GM20000 (cell line): ENCODE measurements at regions not wholly inside any gene's neighbourhood (a gene's known extent, or its start where the extent isn't known, plus 50 kb on each side); places are given as distances from the start of the nearest gene placed in this dataset.

Experiments
- DNase-seq: peaks from one replicate; pipeline ENCODE4 v3.0.0; 2012; ENCODE audit warnings: low spot score
- TF ChIP-seq, protein P1 (sequence below): IDR thresholded peaks from 2 replicates; pipeline ENCODE4 v1.5.1; 2012; ENCODE audit warnings: mild to moderate bottlenecking, control low read depth; ENCODE audit errors: extremely low read depth, missing control alignments

DNA sequence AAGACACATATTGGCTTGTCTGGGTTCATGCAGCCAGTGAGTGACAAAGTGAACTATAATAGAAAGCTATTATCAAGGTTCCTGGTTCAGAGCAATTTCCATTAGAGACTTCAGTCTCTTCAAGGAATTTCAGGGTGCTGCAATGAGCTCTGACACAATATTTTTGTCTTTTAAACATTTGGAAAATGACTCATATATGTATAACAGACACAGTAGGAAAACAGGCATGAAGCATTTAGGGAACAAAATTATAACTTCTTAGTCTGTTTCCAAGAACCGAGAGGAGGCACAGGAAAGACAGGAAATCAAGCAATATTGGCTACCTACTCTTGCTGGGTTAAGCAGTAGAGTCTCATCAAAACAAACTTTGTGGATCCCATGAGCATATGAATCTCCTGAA lies 170.4 kb downstream of the PTPRC start:
- TF ChIP-seq, protein P1, sequence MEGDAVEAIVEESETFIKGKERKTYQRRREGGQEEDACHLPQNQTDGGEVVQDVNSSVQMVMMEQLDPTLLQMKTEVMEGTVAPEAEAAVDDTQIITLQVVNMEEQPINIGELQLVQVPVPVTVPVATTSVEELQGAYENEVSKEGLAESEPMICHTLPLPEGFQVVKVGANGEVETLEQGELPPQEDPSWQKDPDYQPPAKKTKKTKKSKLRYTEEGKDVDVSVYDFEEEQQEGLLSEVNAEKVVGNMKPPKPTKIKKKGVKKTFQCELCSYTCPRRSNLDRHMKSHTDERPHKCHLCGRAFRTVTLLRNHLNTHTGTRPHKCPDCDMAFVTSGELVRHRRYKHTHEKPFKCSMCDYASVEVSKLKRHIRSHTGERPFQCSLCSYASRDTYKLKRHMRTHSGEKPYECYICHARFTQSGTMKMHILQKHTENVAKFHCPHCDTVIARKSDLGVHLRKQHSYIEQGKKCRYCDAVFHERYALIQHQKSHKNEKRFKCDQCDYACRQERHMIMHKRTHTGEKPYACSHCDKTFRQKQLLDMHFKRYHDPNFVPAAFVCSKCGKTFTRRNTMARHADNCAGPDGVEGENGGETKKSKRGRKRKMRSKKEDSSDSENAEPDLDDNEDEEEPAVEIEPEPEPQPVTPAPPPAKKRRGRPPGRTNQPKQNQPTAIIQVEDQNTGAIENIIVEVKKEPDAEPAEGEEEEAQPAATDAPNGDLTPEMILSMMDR, result no peak
- no peak for DNase-seq

DNA sequence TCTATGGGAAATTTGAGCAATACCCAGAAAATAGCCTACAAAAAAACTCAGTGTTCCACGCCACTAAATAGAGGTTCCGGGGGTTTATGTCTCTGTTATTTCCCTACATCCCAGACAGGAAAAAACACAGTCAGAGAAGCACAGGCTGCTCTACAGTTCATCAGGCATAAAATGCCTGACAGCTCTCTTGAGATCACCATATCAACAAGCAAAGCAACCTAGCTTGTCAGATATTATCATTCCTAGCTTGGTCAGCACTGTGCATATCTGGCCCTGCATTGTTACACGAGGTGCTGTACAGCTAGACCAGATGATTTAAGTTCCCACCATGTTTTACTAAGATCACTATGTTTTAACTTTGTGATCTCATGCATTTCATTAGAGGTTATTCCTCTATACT lies 172.6 kb downstream of the PTPRC start:
- DNase-seq, result no peak

DNA sequence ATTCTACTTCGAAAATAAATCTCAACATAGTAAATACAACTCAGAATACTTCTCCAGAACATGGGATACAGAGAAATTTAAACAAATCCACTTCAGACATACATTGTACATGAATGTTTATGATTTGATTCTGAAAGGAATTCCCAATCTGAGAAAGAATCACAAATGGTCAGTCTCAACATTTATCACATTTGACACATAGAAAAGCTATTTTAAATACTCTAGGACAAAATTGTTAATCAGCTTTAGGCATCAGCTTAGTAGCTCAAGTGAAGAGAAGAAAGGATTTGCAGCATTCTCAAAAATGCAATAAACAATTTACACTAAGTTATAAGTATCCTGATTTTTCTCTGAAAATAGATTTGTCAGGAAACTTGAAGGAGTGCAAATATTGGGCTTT lies 184.8 kb downstream of the PTPRC start:
- TF ChIP-seq, protein P1, result no peak
- DNase-seq, result no peak

More for the DNA sequence above, 172.6 kb downstream of the PTPRC start:
- TF ChIP-seq, protein P1, result no peak

DNA sequence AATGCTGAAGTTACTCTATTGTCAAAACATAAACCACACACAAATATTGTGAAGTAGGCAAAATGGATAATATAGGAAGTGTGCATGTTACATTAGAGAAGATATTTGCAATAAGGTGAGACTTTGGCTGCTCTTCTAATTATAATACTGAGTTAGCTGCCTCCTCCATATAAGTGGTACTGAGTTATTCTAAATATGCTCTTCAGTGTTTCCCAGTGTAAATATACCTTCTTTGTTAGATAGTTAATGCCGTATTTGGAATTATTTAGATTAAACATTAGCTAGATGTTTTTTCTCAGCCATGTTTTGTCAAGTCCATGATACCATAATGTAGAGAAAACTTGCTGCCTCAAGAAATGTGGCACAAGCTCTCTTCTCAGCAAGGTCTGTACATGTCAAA lies 186.4 kb downstream of the PTPRC start:
- no peak for DNase-seq
- TF ChIP-seq, protein P1, result no peak

DNA sequence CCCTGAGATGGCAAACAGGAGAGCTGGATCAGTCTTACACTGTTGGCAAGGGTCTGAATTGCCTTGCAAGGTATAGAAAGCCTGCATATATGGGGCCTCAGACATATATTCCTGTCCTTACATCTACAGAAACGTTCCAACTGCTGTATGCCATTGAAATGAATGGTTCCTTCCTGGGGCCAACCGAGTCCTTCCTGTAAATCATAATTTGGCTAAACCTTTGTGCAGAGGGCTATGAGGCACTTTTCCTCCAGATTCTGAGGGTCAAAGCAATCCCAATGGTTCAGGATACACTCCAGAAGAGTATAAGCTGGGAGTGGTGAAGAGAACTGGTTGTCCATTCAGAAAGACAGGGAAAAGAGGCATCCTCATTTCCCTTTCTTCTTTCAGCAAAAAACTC lies 190.5 kb downstream of the PTPRC start:
- TF ChIP-seq, protein P1, result no peak
- DNase-seq, result no peak

DNA sequence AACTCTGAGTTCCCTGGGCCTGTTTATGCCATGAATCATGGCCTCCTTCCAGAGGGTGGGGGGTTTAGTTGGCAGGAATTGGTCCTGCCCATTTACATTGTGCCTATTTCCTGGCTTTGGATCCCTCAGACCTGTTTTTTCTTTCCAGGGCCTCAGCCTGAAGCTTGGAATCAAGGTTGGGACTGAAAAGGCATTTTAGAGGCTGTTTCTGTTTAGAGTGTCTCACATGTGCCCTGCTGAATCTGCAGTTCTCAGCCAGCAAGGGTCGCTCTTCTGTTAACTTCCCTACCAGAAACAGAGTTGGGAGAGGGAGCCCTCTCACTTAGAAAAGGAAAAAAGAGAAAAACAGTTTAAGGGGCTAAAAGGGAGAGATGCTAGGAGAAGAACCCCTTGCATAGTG lies 191.1 kb downstream of the PTPRC start:
- DNase-seq, result no peak

DNA sequence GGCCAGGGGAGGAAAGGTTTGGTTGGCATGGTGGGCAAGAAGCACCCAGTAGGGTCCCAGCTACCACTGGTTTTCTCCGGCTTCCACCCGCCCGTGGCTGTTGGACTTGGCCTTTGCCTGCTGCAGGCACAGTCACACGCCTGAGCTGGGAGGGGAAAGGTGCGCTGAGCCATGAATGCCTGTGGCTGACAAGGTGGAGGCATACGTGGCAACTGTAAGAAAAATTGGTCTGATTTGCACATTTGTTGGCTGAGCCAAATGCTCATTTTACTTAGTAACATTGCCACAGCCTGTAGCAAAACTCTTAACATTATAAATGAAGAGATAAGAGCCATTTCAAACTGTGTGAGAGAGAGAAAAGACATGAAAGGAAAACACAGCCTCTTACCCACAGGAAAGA lies 191.6 kb downstream of the PTPRC start:
- DNase-seq, result no peak
- TF ChIP-seq, protein P1, result no peak

More for the DNA sequence above, 191.1 kb downstream of the PTPRC start:
- TF ChIP-seq, protein P1, result no peak
